ENCODE measurements at regions not wholly inside any gene's neighbourhood (a gene's known extent, or its start where the extent isn't known, plus 50 kb on each side); places are given as distances from the start of the nearest gene placed in this dataset.
"Not testable (repeated sequence)": the region's sequence is repeated elsewhere in the genome, so short reads cannot be mapped to it uniquely, and the experiment has no call there.

GRCh38 chr6:121886223-121886830, 450.9 kb downstream of the GJA1 start:
- H3K27me3 Mint-ChIP-seq = no peaks in the 10 kb centered on the region
- no peak overlapping the region for H3K27ac Mint-ChIP-seq

GRCh38 chr6:121887724-121888123, 452.3 kb downstream of the GJA1 start:
- DNase-seq = no peak
- Mint-ChIP-seq H3K4me3 (no peak overlapping the region), H3K36me3 (ENCODE audit: low read depth) (no peaks in the 10 kb centered on the region), H3K9me3 (no peaks in the 10 kb centered on the region), H3K27me3 (no peaks in the 10 kb centered on the region), H3K4me1 (ENCODE audit: low read depth) (no peaks in the 10 kb centered on the region), H3K27ac (no peak overlapping the region)

More at GRCh38 chr6:121886223-121886830, 450.9 kb downstream of the GJA1 start:
- H3K4me1 Mint-ChIP-seq (ENCODE audit: low read depth) = no peaks in the 10 kb centered on the region
- H3K9me3 Mint-ChIP-seq = no peaks in the 10 kb centered on the region
- H3K4me3 Mint-ChIP-seq = no peak overlapping the region
- H3K36me3 Mint-ChIP-seq (ENCODE audit: low read depth) = no peaks in the 10 kb centered on the region
- DNase-seq = no peak

GRCh38 chr6:121890307-121890910, 455.0 kb downstream of the GJA1 start:
- no peak for DNase-seq
- Mint-ChIP-seq H3K4me3 (no peak overlapping the region), H3K27ac (no peak overlapping the region), H3K4me1 (ENCODE audit: low read depth) (no peaks in the 10 kb centered on the region), H3K36me3 (ENCODE audit: low read depth) (no peaks in the 10 kb centered on the region), H3K9me3 (no peaks in the 10 kb centered on the region), H3K27me3 (no peaks in the 10 kb centered on the region)

GRCh38 chr6:121895731-121896130, 460.3 kb downstream of the GJA1 start:
- not testable (repeated sequence) for DNase-seq; H3K4me1 Mint-ChIP-seq (ENCODE audit: low read depth); H3K27me3 Mint-ChIP-seq; H3K9me3 Mint-ChIP-seq; H3K4me3 Mint-ChIP-seq; H3K27ac Mint-ChIP-seq; H3K36me3 Mint-ChIP-seq (ENCODE audit: low read depth)

- no peak for DNase-seq
- H3K4me3 Mint-ChIP-seq = no peak overlapping the region
- no peaks in the 10 kb centered on the region for H3K9me3 Mint-ChIP-seq
- H3K36me3 Mint-ChIP-seq (ENCODE audit: low read depth) = no peaks in the 10 kb centered on the region
- H3K27ac Mint-ChIP-seq = no peak overlapping the region
- H3K4me1 Mint-ChIP-seq (ENCODE audit: low read depth) = no peaks in the 10 kb centered on the region
- H3K27me3 Mint-ChIP-seq = no peaks in the 10 kb centered on the region
Measured at GRCh38 chr6:121896363-121896762, 460.9 kb downstream of the GJA1 start.

- no peaks in the 10 kb centered on the region for H3K9me3 Mint-ChIP-seq
- no peaks in the 10 kb centered on the region for H3K4me1 Mint-ChIP-seq (ENCODE audit: low read depth)
Measured at GRCh38 chr6:121896771-121897170, 461.3 kb downstream of the GJA1 start.

GRCh38 chr6:121897337-121897760, 461.9 kb downstream of the GJA1 start:
- H3K27ac Mint-ChIP-seq = no peak overlapping the region
- H3K4me3 Mint-ChIP-seq = no peak overlapping the region
- no peaks in the 10 kb centered on the region for H3K27me3 Mint-ChIP-seq
- no peaks in the 10 kb centered on the region for H3K9me3 Mint-ChIP-seq
- H3K4me1 Mint-ChIP-seq (ENCODE audit: low read depth) = no peaks in the 10 kb centered on the region
- H3K36me3 Mint-ChIP-seq (ENCODE audit: low read depth) = no peaks in the 10 kb centered on the region
- no peak for DNase-seq

More at GRCh38 chr6:121896771-121897170, 461.3 kb downstream of the GJA1 start:
- Mint-ChIP-seq H3K27me3 (no peaks in the 10 kb centered on the region), H3K27ac (no peak overlapping the region), H3K36me3 (ENCODE audit: low read depth) (no peaks in the 10 kb centered on the region), H3K4me3 (no peak overlapping the region)
- DNase-seq = no peak

GRCh38 chr6:121901432-121901831, 466.0 kb downstream of the GJA1 start:
- Mint-ChIP-seq H3K36me3 (ENCODE audit: low read depth) (no peaks in the 10 kb centered on the region), H3K4me1 (ENCODE audit: low read depth) (no peaks in the 10 kb centered on the region), H3K4me3 (no peak overlapping the region)

GRCh38 chr6:121904559-121904958, 469.1 kb downstream of the GJA1 start:
- Mint-ChIP-seq H3K9me3 (peaks cover 11% of the 10 kb centered on the region), H3K27me3 (no peaks in the 10 kb centered on the region), H3K36me3 (ENCODE audit: low read depth) (no peaks in the 10 kb centered on the region), H3K4me3 (no peak overlapping the region), H3K4me1 (ENCODE audit: low read depth) (no peaks in the 10 kb centered on the region), H3K27ac (no peak overlapping the region)
- no peak for DNase-seq

More at GRCh38 chr6:121901432-121901831, 466.0 kb downstream of the GJA1 start:
- no peaks in the 10 kb centered on the region for H3K9me3 Mint-ChIP-seq
- H3K27ac Mint-ChIP-seq = no peak overlapping the region
- DNase-seq = no peak
- H3K27me3 Mint-ChIP-seq = no peaks in the 10 kb centered on the region

GRCh38 chr6:121912905-121913304, 477.5 kb downstream of the GJA1 start:
- no peak overlapping the region for H3K27ac Mint-ChIP-seq
- no peaks in the 10 kb centered on the region for H3K27me3 Mint-ChIP-seq
- H3K9me3 Mint-ChIP-seq = peaks cover 20% of the 10 kb centered on the region
- no peak overlapping the region for H3K4me3 Mint-ChIP-seq
- no peak for DNase-seq
- no peaks in the 10 kb centered on the region for H3K4me1 Mint-ChIP-seq (ENCODE audit: low read depth)
- no peaks in the 10 kb centered on the region for H3K36me3 Mint-ChIP-seq (ENCODE audit: low read depth)

GRCh38 chr6:121917263-121917829, 481.9 kb downstream of the GJA1 start:
- DNase-seq = no peak
- Mint-ChIP-seq H3K4me1 (ENCODE audit: low read depth) (no peaks in the 10 kb centered on the region), H3K36me3 (ENCODE audit: low read depth) (no peaks in the 10 kb centered on the region), H3K27me3 (no peaks in the 10 kb centered on the region), H3K4me3 (no peak overlapping the region), H3K27ac (no peak overlapping the region), H3K9me3 (peaks cover 2% of the 10 kb centered on the region)

- no peaks in the 10 kb centered on the region for H3K27me3 Mint-ChIP-seq
- H3K27ac Mint-ChIP-seq = no peak overlapping the region
- peaks cover 2% of the 10 kb centered on the region for H3K9me3 Mint-ChIP-seq
Measured at GRCh38 chr6:121917834-121918559, 481.5 kb upstream of the HSF2 start.

GRCh38 chr6:121920616-121921015, 478.8 kb upstream of the HSF2 start:
- Mint-ChIP-seq H3K9me3 (no peaks in the 10 kb centered on the region), H3K4me3 (no peak overlapping the region), H3K27ac (no peak overlapping the region), H3K4me1 (ENCODE audit: low read depth) (peaks cover 9% of the 10 kb centered on the region), H3K27me3 (no peaks in the 10 kb centered on the region), H3K36me3 (ENCODE audit: low read depth) (no peaks in the 10 kb centered on the region)
- DNase-seq = no peak

More at GRCh38 chr6:121917834-121918559, 481.5 kb upstream of the HSF2 start:
- no peaks in the 10 kb centered on the region for H3K4me1 Mint-ChIP-seq (ENCODE audit: low read depth)
- DNase-seq = no peak
- H3K36me3 Mint-ChIP-seq (ENCODE audit: low read depth) = no peaks in the 10 kb centered on the region
- H3K4me3 Mint-ChIP-seq = no peak overlapping the region

GRCh38 chr6:121925024-121925423, 474.4 kb upstream of the HSF2 start:
- H3K27ac Mint-ChIP-seq = no peak overlapping the region
- H3K36me3 Mint-ChIP-seq (ENCODE audit: low read depth) = no peaks in the 10 kb centered on the region
- no peak overlapping the region for H3K4me3 Mint-ChIP-seq
- H3K4me1 Mint-ChIP-seq (ENCODE audit: low read depth) = peaks cover 10% of the 10 kb centered on the region
- no peak for DNase-seq
- H3K9me3 Mint-ChIP-seq = no peaks in the 10 kb centered on the region
- H3K27me3 Mint-ChIP-seq = no peaks in the 10 kb centered on the region
